CD1c-positive myeloid dendritic cell (primary cell): ENCODE measurements at regions not wholly inside any gene's neighbourhood (a gene's known extent, or its start where the extent isn't known, plus 50 kb on each side); places are given as distances from the start of the nearest gene placed in this dataset.
"Not testable (repeated sequence)": the region's sequence is repeated elsewhere in the genome, so short reads cannot be mapped to it uniquely, and the experiment has no call there.

Experiments used
- DNase-seq: peaks from one replicate; pipeline ENCODE4 v3.0.0-alpha.2; 2016; ENCODE audit errors: extremely low spot score

DNA sequence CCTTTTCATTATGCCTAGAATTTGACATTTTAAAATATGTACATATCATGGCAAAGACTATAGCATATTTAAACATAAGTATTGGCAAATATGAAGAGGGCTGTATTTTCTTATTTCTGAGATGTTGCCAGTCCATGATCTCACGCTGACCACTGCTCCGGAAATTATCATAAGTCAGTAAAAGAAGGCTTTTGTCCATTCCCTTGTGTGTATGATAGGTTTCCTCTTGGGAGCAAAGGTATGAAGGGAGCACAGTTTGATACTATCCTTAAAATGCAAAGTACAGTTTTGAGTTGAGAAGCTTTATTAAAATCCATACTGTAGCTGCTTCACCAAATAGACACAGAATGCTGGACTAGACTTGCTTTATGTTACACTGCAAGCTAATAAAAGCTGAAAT, 52.6 kb upstream of the AGA start:
- no peak for DNase-seq

- not testable (repeated sequence) for DNase-seq
These were observed 53.4 kb upstream of the AGA start for GRCh38 chr4:177495626-177496025.

DNA sequence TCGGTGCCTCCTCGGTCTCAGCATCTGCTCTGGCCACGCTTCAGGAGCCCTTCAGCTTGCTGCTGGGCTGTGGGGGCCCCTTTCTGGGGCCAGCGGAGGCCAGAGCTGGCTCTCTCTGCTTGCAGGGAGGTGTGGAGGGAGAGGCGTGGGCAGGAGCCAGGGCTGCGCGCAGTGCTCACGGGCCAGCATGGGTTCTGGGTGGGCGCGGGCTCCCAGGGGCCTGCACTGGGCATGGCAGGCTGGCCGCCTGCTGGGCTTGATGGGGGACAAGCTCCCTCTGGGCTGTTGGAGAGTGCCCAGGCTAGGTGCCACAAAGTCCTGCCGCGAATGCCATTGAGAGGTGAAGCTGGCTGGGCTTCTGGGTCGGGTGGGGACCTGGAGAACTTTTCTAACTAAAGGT, 57.3 kb upstream of the AGA start:
- no peak for DNase-seq

- DNase-seq = no peak
These were observed 63.0 kb upstream of the AGA start for GRCh38 chr4:177505171-177505615.

GRCh38 chr4:177508662-177509061, 66.4 kb upstream of the AGA start:
- no peak for DNase-seq

DNA sequence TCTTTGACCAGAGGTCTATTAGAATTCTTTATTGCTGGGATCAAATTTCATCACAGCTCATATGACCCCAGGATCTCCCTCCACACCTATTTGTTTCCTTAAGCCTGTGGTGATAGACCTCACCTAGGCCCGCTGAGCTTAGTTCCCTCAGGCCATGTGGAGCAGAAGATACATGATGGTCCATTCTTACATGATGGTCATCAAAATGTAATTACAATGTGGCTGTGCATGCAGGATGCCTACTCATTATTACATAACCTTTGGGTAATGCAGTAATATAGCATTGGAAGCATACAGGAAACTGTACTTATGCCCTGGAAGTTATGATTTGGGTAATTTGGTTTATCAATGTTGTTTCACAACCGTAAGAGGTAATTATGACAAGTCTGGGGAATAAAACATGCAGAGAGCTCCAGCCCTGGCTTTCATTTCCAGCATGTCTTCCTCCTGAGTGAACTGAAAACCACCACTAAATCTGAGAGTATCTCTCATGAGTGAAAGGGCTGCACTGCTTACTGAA, 67.0 kb upstream of the AGA start:
- no peak for DNase-seq

DNA sequence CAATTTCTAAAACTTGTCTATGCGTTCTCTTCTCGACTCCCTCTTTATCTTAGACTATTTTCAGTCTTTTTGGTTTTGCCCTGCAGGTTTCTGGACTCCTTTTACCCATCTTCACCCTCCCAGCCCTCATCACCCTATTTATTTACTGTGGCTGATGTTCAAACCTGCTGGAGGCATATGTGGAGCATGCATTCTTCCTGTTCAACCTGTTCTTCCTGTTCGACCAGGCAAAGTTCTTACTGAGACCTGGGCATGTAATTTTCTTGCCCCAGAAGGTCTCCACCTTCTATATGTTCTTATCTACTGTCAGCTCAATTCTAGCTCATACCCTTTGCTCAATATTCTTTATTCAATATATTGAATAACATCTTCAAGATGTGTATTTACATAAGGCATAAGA, 69.4 kb upstream of the AGA start:
- DNase-seq = no peak

DNA sequence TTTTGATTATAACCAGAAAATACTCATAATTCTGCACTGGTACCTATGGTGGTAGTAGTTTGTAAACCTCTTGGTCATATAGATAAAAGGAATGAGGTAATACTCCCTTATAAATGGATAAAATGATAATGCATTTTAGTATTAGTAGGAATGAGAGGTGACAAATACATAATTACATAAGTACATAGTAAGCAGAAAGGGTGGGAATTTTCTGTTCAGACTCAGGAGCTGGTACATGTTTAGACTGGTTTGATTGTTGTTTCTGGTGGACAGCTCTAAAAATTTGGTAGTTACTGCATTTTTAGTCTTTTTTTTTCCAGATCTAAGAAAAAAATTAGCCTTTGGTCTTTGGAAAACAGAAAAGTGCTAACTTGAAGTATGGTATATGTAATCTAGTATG, 70.4 kb upstream of the AGA start:
- no peak for DNase-seq

DNA sequence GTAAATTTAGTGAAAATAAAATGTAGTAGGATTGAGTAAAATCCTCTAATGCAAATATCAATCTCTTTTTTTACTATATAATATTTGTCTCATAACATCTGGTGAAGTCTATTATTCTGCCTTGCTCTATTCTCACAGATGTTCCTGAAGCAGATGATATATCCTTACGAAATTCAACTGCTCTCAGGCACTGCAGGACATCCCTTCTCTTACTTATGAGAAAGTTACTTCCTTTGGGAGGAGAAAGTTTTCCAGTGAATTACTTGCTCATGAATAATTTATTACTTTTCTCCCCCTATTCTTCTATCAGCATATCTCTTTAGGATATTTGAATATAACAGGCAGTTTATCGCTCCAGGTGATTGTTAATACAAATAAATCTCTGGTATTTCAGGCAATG, 75.6 kb upstream of the AGA start:
- DNase-seq = no peak

GRCh38 chr4:177519481-177520260, 77.4 kb upstream of the AGA start:
- no peak for DNase-seq

DNA sequence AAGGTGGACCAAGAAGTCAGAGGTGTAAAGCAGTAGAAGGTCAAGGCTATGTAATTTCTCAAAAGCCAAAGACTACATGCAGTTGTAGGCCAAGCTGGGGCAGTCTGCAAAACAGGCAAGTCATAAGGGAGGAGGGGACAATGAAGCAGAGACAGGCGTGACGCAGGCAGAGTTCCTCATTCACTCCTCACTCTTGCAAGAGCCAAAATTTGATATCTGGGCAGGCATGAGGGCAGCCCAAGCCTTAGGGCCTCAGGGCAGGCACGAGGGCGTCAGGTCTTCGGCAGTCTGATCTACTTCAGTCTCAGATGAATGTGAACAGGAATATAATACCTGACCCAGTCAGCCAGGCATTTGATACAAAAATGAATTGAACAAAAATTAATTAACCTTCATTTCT, 86.4 kb upstream of the AGA start:
- DNase-seq = no peak

DNA sequence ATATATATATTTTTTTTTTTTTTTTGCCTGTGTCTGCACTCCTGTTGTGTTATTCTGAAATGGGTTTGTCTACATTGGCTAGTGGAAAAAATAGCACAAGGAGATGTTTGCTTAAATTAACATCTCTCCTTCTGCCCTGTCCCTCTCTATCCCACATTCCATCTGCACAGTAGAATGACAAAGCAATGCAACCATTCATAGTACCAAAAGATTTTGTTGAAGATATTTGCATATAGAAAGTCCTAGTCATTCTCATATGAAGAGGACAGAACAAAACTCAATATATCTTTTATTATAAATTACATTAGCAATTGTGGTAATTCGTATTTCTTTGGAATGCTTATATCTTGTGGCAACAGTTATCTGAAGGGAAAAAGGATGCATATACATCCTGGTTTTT, 88.3 kb upstream of the AGA start:
- DNase-seq = no peak

DNA sequence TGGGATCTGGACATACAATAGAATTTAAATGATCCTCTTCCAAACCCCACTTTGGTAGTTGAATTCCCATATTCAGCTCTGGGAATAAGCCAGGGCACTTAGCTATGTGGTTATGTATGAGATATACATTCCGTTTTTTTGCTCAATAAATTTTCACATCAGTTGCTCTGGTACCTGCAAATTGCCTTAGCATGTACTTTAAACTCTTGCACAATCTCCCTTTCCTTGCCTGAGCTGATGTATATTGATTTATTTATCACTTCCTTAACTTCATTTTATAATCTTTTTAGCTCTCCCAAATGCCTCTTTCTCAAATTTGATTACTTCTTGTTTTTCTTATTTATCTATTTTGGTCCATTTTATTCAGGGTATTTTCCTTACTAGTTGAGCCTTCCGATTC, 90.1 kb upstream of the AGA start:
- DNase-seq = no peak

GRCh38 chr4:177534841-177535240, 92.6 kb upstream of the AGA start:
- DNase-seq = not testable (repeated sequence)

DNA sequence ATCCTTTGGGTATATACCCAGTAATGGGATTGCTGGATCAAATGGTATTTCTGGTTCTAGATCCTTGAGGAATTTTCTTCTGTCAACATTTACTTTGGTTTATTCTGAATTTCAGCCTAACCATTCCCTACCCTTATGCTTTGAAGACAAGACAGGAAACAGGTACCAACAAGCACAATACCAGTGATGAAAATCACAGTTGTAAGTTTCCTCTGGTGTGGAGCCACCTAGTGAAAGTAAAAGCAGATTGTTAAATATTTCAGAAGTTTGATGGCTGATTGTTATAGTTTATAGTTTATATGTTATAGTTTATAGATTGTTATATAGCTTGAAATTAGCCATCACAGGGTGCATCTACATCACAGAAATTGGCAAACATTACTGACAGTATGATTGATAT, 104.5 kb upstream of the AGA start:
- no peak for DNase-seq

GRCh38 chr4:177547985-177548384, 105.7 kb upstream of the AGA start:
- DNase-seq = no peak

DNA sequence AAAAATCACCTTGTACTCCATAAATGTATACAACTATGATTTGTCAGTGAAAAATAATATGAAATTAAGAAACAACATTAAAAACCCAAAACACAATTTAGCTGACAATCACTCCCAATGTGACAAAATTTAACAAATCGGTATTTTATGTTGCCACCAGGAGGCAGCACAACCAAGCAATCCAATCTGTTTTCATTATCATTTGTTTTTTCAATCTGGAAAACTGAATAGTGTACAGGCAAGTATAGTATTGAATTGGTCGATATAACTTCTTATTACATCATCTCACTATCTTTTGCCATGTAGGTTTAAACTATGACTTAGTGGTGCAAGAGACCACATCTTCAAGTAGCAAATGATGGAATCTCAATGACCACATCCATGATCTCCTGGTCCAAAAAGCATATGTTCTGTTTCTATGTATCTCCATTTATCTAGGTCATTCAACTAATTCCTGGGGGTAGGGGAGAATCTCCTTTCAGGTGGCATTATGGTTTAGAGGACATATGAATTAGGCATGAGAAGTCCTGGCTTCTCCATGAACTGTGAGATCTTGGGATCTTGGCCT, 112.9 kb upstream of the AGA start:
- no peak for DNase-seq

DNA sequence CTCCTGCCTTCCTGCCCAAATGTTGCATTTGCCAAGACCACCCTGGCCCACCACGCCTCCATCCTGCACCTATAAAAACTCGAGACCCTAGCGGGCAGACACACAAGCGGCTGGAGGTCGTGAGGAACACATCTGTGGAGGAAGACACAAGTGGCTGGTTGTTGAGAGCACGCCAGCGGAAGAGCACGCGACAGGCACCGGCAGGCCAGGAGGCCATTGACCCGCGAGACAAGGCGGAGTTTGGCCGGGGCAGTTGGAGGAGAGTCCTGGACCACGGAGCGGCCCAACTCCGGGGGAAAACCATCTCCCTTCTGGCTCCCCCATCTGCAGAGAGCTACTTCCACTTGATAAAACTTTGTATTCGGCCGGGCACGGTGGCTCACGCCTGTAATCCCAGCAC, 115.2 kb upstream of the AGA start:
- no peak for DNase-seq

GRCh38 chr4:177558995-177559394, 116.8 kb upstream of the AGA start:
- no peak for DNase-seq

- DNase-seq = no peak
These were observed 119.9 kb upstream of the AGA start for GRCh38 chr4:177562163-177562562.

DNA sequence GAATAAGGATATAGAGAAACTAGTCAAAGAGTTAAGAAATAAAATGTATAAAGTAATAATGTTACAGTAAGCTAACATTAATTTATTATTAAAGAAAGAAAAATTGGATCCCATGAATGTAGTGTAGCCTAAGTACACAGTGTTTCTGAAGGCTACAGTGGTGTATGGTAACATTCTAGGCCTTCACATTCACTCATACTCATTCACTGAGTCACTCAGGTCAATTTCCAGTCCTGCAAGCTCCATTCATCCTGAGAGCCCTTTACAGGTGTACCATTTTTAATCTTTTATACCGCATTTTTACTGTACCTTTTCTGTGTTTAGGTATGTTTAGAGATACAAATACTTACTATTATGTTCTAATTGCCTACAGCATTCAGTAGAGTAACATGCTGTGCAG, 120.6 kb upstream of the AGA start:
- no peak for DNase-seq

DNA sequence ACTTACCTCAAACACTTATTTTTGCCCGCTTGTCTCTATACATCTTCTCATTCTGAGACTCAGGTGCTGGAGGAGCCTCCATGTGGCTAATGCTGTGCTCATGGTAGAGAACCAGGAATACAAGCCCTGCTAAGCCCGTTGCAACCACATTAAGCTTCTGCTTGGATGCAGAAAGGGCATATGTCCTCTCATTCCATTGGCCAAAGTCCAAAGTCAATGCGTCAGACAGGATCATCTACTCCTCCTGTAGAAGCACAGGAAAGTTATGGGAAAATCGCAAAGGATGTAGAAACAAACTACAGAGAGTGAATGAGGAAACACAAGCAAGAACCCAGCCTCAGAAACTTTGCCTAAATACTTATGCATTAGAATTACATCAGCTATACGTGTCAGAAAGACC, 124.5 kb upstream of the AGA start:
- DNase-seq = no peak

GRCh38 chr4:177568931-177569330, 126.7 kb upstream of the AGA start:
- no peak for DNase-seq

- DNase-seq = no peak
These were observed 127.2 kb upstream of the AGA start for GRCh38 chr4:177569434-177569833.
